HG03066 (cell line): ENCODE measurements at regions not wholly inside any gene's neighbourhood (a gene's known extent, or its start where the extent isn't known, plus 50 kb on each side); places are given as distances from the start of the nearest gene placed in this dataset.

Experiments
- ATAC-seq: cut with Tn5 transposase; IDR thresholded peaks from one replicate; pipeline ENCODE4 v1.9.1; 2021; ENCODE audit warnings: low read depth; ENCODE audit not compliant: unreplicated experiment

DNA sequence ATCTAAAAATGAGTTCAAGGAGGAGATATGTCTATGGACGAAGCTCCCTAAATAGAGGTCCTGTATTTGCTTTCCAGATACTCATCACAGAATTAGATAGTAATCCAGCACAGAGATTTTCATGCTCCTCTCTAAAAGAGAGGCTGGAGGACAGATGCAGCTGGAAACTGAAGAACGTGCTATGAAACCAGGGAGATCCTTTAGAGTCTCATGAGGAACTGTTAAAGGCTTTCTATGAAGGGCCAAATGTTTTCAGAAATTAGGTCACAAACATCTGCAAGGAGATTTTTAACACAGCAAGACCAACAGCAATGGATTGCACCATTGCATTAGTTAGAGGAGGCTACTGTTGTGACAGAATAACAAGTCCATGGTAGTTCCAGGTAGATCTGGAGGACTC lies 95.6 kb upstream of the ARHGAP20 start:
- ATAC-seq, result no peak

DNA sequence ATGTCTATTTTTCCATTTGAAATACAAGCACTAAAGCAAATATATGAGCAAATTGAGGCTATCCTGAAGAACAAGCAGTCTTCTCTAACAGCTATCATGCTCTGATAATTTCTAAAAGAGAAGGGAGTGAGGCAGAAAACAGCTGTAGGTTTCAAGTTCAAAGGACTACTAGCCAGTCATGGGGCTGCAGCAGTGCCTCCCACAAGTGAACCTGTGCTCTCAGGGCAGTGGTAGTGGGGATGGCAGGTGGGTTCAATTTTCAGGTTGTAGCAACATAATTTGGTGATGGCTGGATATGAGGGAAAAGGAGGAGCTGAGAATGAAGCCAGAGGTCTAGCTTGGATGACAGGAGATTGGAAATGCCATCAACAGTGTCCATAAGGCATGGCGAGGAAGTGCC lies 93.5 kb upstream of the ARHGAP20 start:
- ATAC-seq, result no peak

- no peak for ATAC-seq
Observed at GRCh38 chr11:110802162-110802561, 89.9 kb upstream of the ARHGAP20 start.

- ATAC-seq, result no peak
Observed at GRCh38 chr11:110801328-110801727, 89.1 kb upstream of the ARHGAP20 start.

GRCh38 chr11:110798201-110798900 lies 86.1 kb upstream of the ARHGAP20 start:
- ATAC-seq, result no peak

- ATAC-seq, result peak; percentile 73
Observed at GRCh38 chr11:110797453-110797852, 85.2 kb upstream of the ARHGAP20 start.

DNA sequence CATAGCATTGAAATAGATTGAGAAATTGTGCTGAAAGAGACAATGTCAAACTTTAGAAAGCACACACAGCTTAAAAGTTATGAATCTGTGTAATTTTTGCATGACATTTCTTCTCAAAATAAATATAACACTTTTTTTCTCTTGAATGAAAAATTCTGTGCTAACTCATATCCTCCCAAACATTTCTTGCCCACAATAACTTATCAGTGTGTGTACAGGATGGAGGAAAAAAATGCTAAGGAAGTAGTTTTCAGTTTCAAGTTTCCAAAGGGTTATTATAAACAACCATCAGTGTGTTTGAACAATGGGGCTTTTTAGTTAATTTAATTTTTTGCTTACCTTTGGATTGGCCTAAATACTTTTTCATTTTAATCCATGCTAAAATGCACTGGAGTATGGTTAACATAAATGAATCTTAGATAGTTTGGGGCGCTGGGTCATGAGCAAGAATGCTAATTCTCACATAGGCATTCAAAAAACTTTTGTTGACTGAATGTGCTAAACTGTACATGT lies 82.9 kb upstream of the ARHGAP20 start:
- no peak for ATAC-seq

DNA sequence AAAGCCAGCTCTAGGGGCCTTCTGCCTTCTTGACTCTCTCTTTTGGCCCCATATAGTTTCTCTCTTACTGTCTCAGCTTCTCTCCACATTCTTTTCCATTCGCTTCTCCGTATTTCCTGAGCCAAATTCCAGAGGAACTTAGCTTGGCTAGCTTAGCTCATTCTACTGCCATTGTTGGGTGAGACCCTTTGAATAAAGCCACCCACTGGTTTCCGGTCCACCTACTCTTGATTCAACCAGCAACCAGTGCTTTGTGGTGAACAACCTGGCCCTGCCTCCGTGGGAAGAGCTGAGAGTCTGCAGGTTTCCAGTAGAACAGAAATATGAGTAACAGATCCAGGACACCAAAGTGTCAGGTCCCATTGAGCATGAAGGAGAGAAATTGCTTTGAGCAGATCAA lies 81.3 kb upstream of the ARHGAP20 start:
- ATAC-seq, result no peak

DNA sequence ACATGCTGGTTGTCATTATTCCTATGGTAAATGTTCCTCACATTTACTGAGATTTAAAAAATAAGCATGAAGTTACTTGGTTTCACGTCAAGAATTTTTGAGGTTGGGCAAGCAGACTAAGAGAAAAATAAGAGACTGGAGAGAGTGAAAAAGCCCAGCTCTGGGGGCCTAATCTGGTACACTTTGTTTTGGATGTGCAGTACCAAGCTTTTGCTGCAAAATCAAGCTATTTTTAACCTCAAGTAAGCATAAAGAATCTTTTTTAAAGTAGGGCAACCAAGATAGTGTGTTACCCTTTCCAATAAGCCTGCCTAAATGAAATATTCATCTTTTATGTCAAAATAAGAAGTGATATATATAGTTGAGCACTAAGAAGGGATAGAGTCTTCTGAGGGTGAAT lies 79.4 kb upstream of the ARHGAP20 start:
- ATAC-seq, result no peak

DNA sequence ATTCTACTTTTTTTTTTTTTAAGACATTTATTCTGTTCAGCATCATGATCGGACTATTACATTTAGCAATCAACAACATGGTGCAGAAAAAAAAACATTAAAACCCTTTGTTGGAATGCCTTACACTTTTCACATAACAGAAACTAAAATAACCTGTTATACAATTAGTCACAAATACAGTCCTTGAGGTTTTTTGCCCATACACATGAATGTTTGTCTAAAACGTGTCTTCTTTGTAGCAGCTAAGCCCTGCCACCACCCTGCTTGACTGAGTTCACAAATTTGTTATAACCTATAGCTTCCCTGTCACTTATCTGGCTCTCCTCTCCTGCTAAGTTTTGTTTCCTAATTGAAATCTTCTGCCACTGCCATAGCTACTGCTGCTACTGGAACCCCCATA lies 75.4 kb upstream of the ARHGAP20 start:
- no peak for ATAC-seq

GRCh38 chr11:110786226-110786902 lies 74.1 kb upstream of the ARHGAP20 start:
- no peak for ATAC-seq

GRCh38 chr11:110785398-110785797 lies 73.2 kb upstream of the ARHGAP20 start:
- no peak for ATAC-seq

- no peak for ATAC-seq
Observed at GRCh38 chr11:110782616-110783015, 70.4 kb upstream of the ARHGAP20 start.

DNA sequence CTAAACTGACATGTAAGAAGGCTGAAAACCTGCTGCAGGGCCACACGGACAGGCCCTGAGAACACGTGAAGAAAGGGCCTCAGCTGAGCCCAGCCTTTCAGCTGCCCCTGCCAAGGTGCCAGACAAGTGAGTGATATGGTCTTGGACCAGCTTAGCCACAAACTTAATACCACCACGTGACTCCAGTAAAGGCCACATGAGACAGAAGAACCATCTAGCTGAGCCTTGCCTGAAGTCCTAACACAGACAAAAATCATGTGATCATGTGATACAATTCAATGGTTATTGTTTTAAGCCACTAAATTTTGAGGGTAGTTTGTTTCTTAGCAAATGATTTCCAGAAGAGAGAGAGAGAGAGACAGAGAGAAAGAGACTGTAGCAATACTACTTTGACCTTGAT lies 66.9 kb upstream of the ARHGAP20 start:
- no peak for ATAC-seq

DNA sequence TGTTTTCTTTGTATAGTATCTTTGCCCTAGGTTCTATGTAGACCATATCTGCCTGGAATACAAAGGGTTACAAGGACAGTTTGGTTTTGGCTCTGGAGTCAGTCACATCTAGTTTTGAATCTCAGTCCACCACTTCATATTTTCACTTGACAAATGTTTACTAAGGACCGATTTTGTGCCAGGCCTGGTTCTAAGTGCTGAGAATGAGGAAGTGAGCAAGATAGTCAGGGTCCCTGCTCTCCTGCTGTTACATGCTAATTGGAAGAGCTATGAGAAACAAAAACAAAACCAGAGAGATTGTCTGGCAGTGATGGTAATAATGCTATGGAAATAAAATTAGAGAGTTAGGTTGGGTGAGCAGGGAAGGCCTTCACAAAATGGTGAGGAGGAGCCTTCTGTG lies 66.1 kb upstream of the ARHGAP20 start:
- ATAC-seq, result peak; percentile 65

DNA sequence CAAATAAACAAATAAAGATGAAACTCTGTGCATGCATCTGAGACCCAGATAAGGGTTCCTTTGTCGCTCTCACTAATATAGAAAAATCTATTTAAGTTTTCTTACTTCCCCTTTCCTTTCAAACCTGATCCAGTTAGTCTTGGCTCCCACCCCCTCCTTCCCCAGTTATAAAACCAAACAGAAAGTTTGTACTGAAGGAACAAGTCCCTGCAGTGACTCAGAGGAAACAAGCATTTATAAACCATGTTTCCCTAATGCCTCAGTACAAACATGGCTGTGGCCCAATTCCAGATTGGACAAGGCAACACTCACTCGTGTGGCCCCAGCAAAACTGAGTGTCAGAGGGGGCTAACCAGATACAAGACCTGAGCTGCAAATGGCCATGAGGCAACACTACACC lies 65.5 kb upstream of the ARHGAP20 start:
- peak; percentile 39 for ATAC-seq

- no peak for ATAC-seq
Observed at GRCh38 chr11:110776081-110776480, 63.8 kb upstream of the ARHGAP20 start.

GRCh38 chr11:110774138-110775014 lies 62.1 kb upstream of the ARHGAP20 start:
- ATAC-seq, result no peak

DNA sequence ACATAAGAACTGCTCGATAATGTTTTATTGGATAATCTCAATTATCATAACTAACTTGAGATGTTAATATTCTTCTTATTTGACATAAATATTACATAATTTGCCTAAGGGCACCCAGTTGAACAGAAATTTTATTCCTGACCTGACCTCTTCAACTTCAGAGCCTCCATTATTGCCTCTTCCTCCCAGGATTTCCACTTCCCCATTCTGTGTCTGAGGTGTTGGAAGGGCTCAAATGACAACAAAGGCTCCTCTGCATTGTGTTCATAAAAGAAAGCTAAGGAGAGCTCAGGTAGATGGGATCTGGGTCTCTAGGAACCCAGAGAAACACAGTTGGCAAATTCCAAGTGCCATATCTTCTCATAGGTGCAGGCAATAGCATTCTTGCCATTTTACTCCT lies 61.2 kb upstream of the ARHGAP20 start:
- no peak for ATAC-seq

DNA sequence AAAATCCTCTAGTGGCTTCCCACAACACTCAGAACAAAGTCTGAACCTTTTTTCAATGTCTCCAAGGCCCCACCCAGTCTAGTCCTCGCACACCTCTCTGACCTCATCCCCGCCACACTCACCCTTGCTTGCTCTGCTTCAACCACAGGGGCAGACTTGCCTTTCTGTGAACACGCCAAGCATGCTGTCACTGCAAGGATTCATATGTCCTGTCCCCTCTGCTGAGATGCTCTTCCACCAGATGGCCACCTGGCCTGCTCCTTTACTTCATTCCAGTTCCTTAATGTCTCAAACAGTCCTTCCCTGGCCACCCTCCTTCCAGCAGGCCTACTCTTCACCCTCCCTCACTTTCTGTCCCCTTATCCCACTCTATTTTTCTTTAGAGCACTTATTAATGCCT lies 60.6 kb upstream of the ARHGAP20 start:
- ATAC-seq, result no peak

GRCh38 chr11:110766316-110766715 lies 54.1 kb upstream of the ARHGAP20 start:
- no peak for ATAC-seq
